ENCODE measurements at regions not wholly inside any gene's neighbourhood (a gene's known extent, or its start where the extent isn't known, plus 50 kb on each side); places are given as distances from the start of the nearest gene placed in this dataset.
"Not testable (repeated sequence)": the region's sequence is repeated elsewhere in the genome, so short reads cannot be mapped to it uniquely, and the experiment has no call there.

DNA sequence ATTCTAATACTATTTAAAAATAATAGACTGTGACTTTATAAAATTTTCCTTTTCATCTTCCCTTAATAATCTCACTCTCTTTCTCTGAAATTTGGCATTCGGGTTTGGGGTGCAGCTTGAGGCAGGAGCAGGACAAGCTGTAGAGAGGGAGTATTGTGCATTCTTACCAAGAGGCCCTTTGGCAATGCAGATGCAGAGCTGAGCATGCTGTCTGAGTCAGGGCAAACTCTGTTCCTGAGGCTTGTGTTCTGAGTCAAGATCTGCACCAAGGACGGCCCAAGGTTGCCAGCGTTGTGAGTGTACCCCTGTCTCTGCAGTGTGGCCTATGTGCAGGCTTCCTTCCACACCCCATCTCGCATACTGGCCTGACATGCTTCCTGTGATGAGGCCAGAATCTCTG, 343.8 kb upstream of the FRG2C start:
- DNase-seq (ENCODE audit: extremely low read depth, low read depth): no peak
- TF ChIP-seq, protein P1, sequence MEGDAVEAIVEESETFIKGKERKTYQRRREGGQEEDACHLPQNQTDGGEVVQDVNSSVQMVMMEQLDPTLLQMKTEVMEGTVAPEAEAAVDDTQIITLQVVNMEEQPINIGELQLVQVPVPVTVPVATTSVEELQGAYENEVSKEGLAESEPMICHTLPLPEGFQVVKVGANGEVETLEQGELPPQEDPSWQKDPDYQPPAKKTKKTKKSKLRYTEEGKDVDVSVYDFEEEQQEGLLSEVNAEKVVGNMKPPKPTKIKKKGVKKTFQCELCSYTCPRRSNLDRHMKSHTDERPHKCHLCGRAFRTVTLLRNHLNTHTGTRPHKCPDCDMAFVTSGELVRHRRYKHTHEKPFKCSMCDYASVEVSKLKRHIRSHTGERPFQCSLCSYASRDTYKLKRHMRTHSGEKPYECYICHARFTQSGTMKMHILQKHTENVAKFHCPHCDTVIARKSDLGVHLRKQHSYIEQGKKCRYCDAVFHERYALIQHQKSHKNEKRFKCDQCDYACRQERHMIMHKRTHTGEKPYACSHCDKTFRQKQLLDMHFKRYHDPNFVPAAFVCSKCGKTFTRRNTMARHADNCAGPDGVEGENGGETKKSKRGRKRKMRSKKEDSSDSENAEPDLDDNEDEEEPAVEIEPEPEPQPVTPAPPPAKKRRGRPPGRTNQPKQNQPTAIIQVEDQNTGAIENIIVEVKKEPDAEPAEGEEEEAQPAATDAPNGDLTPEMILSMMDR (IDR thresholded peaks at IDR 0.05; ENCODE audit: low read depth, low read length, missing control alignments): no peak

DNA sequence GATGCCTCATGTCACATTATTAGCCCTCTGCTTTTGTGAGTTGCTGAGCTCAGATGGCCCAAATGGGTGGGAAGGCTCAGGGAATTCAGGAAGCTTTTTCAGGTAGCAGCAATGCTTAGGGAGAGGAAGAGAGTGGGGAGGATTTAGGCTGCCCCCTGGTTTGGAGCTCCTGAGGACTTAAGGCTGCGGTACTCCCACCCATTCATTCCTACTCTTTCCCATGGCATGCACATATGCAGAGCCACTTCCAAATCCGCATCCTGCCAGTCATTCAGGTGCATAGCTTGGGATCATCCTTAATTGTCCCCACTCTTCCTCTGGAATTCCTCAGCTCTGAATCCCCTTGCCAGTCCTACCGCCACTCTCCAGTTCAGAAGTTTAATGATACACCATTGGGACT, 343.1 kb upstream of the FRG2C start:
- H3K4me3 ChIP-seq (replicated peaks; ENCODE audit: low read depth, low read length): no peak overlapping the region
- TF ChIP-seq, protein P1 (IDR thresholded peaks at IDR 0.05; ENCODE audit: low read depth, low read length, missing control alignments): no peak
- DNase-seq (ENCODE audit: extremely low read depth, low read depth): no peak

More for the DNA sequence above, 343.8 kb upstream of the FRG2C start:
- H3K4me3 ChIP-seq (replicated peaks; ENCODE audit: low read depth, low read length): no peak overlapping the region

DNA sequence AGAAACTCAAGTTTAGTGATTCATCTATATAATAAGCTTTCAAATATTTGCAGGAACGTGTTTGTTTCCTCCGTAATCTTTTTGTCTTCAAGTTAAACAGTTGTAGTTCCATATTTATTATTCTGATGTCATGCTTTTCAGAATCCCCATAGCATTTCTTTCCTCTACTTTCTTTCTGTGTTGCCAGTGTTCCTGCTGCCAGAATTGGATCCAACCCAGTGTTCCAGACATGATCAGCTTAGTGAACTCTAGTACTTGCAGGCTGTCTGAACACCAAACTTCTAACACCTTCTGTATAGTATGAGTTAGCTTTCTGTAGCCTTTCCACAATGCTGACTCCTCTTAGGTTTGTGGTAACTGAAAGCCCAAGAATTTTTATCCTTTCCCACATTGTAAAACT, 340.2 kb upstream of the FRG2C start:
- not testable (repeated sequence) for DNase-seq (ENCODE audit: extremely low read depth, low read depth); H3K4me3 ChIP-seq (replicated peaks; ENCODE audit: low read depth, low read length)

DNA sequence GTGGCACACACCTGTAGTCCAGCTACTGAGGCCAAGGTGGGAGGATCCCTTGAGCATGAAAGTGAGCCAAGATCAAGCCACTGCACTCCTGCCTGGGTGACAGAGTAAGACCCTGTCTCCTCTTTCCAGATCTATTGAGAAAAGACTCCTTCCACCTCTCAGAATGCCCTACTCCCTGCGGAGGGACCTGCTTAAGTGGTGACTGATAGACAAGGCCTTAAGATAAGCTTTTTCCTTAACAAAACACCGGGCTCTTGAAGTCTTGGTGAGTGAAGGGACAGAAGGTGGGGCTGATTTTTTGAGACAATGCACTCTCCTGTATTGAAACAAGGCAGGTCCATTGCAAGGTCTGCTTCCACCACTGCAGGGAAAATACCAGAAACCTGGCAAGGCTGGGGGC, 338.4 kb upstream of the FRG2C start:
- TF ChIP-seq, protein P1 (IDR thresholded peaks at IDR 0.05; ENCODE audit: low read depth, low read length, missing control alignments): no peak
- DNase-seq (ENCODE audit: extremely low read depth, low read depth): no peak
- no peak overlapping the region for H3K4me3 ChIP-seq (replicated peaks; ENCODE audit: low read depth, low read length)

DNA sequence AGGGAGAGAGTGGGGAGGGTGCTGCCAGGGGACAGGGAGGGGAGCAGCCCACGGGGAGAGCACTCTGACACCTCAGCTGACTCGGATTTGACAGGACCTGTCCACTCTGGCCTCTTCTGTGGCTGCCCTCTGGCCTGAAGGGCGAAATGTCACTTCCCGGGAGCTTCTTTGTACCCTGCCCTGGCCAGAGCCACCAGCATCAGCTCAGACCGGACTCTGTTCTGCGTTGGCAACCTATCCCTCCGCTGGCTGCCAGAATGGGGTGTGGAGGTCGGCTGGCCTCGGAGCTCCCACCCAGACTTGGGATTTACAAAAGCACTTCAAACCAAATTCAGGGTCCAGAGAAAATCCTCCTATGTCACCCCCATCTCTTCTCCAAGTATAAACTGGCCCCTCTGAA, 336.7 kb upstream of the FRG2C start:
- DNase-seq (ENCODE audit: extremely low read depth, low read depth): no peak
- H3K4me3 ChIP-seq (replicated peaks; ENCODE audit: low read depth, low read length): no peak overlapping the region
- TF ChIP-seq, protein P1 (IDR thresholded peaks at IDR 0.05; ENCODE audit: low read depth, low read length, missing control alignments): no peak

DNA sequence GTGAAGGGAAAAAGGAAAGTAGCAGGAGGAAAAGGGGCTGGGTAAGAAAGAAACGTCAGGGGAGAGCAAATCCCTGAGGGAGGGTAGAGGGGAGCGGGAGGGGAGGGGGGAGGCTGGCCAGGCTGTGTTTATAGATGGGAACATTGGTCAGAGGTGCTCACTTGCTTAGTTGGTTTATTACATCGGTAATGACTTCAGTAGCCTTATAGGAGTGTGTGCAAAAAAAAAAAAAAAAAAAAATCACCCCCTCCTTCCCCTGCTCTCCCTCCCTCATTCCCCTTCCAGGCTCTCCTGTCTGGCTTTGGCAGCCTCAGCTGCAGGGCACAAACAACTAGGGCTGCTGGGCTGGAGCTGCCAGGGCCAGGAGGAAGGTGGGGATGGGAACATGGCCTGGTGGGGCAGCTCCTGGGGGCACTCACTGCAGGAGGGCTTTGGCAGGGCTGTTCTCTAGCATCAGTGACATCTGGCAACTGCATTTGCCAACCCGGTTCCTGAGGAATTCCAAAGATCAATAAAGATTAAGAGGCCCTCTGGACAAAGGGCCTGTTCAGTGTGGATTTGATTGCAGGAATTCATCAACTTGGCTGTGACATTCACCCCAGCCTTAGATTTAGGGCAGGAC, 334.5 kb upstream of the FRG2C start:
- TF ChIP-seq, protein P1 (IDR thresholded peaks at IDR 0.05; ENCODE audit: low read depth, low read length, missing control alignments): no peak
- DNase-seq (ENCODE audit: extremely low read depth, low read depth): no peak
- H3K4me3 ChIP-seq (replicated peaks; ENCODE audit: low read depth, low read length): no peak overlapping the region

DNA sequence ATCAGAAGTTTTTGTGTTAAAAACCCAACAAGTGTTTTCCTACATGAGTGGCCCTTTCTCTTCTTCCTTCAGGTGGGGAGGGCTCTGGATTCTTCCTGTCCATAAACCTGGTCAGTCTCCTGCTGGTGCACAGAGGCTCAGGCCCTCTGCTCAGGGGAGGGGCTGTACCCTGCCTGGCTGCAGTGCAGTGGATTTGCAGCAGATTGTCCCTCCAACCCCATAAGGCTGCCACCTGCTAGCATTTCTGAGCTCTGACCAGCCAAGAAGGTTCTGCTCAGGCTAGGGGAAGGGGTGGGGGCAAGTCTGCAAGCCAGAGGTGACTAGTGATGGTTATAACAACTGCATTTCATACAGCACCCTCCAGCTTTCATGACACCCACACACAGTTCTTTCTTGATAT, 333.7 kb upstream of the FRG2C start:
- H3K4me3 ChIP-seq (replicated peaks; ENCODE audit: low read depth, low read length); DNase-seq (ENCODE audit: extremely low read depth, low read depth): not testable (repeated sequence)

DNA sequence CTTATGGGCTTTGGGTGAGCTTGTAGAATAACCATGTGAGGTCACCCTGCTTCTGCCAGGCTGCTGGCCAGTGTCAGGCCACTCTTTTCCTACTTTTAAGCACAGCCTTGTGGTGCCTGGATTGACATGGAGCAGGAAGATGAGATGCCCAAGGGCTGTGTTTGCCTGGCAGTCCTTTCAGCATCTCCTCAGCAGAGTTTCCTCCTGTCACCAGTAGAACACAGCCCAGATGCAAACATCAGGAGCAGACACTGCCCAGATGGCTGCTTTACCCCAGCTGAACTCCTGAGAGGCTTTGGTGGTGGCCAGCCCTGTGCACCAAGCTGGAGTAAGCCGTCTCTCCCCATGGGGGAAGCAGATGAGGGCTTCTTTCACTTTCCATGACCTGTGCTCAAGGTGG, 332.0 kb upstream of the FRG2C start:
- not testable (repeated sequence) for H3K4me3 ChIP-seq (replicated peaks; ENCODE audit: low read depth, low read length); DNase-seq (ENCODE audit: extremely low read depth, low read depth)
